ENCODE measurements at regions not wholly inside any gene's neighbourhood (a gene's known extent, or its start where the extent isn't known, plus 50 kb on each side); places are given as distances from the start of the nearest gene placed in this dataset.

- Histone ChIP-seq H2BK120ac (ENCODE audit: low read depth, low read length) (no peak overlapping the region), H3K4me2 (ENCODE audit: low read depth, low read length) (no peak overlapping the region), H3K18ac (ENCODE audit: low read depth, low read length) (no peak overlapping the region), H3K9ac (ENCODE audit: low read depth, low read length) (no peak overlapping the region), H3K56ac (ENCODE audit: extremely low read depth, insufficient read depth, low read length) (no peak overlapping the region), H3K9me3 (ENCODE audit: control insufficient read depth, insufficient read depth, low read length) (no peaks in the 10 kb centered on the region), H3K23ac (ENCODE audit: low read depth, low read length) (no peak overlapping the region), H4K5ac (ENCODE audit: low read depth, low read length) (no peak overlapping the region), H3K9me1 (ENCODE audit: insufficient read depth, low read length) (no peaks in the 10 kb centered on the region; the same call in 1 of the 2 replicates), H2BK5ac (ENCODE audit: low read depth, low read length, poor library complexity, severe bottlenecking) (no peak overlapping the region), H4K20me1 (ENCODE audit: insufficient read depth, low read length) (no peaks in the 10 kb centered on the region), H3K36me3 (ENCODE audit: control insufficient read depth, insufficient read depth, low read length) (no peaks in the 10 kb centered on the region), H2BK15ac (ENCODE audit: low read depth, low read length) (0 out of 3 replicates have a peak overlapping the region, but pooled peaks have one; percentile 20), H3K27ac (ENCODE audit: insufficient read depth, low read length) (no peak overlapping the region), H3K4ac (ENCODE audit: low read depth, low read length) (no peak overlapping the region), H4K91ac (ENCODE audit: insufficient read depth, low read depth, low read length) (no peak overlapping the region), H3K79me1 (ENCODE audit: low read depth in 1 of 2, low read length in 2 of 2) (no peaks in the 10 kb centered on the region), H2AK5ac (ENCODE audit: low read depth, low read length) (peak overlapping the region; percentile 27; the same call in 1 of the 2 replicates), H2AFZ (replicated peaks; ENCODE audit: low read length, poor library complexity) (no peak overlapping the region), H4K8ac (ENCODE audit: low read depth in 2 of 2, low read length in 2 of 2) (no peak overlapping the region), H2BK20ac (ENCODE audit: low read depth, low read length) (no peak overlapping the region), H3K27me3 (ENCODE audit: control insufficient read depth, insufficient read depth, low read length) (no peaks in the 10 kb centered on the region), H3K4me1 (ENCODE audit: control insufficient read depth, insufficient read depth, low read length) (peaks cover 4% of the 10 kb centered on the region; the same call in 1 of the 2 replicates), H2AK9ac (replicated peaks; ENCODE audit: low read depth, low read length, poor library complexity) (no peak overlapping the region), H3K4me3 (ENCODE audit: insufficient read depth, low read depth, low read length) (no peak overlapping the region), H3K14ac (replicated peaks; ENCODE audit: low read depth, low read length) (no peak overlapping the region)
- in situ Hi-C loops (cut with MboI; ENCODE audit: low sequenced_read_pairs) (no loop called here), dilution Hi-C loops (cut with HindIII; ENCODE audit: low sequenced_read_pairs, unreplicated experiment) (no loop called here), intact Hi-C loops (cut with micrococcal nuclease) (no loop called here)
- POLR2A ChIA-PET (ENCODE audit: unreplicated experiment), result no interaction called here
- no CpG with 5 or more reads among the region's 2 CpGs for WGBS, 2 experiments (ENCODE audit: extremely low coverage in 2 of 2, insufficient read length in 1 of 2)
- DNase-seq (no peak), ATAC-seq (ENCODE audit: low read depth) (no peak)
- TF ChIP-seq BHLHE40 (IDR thresholded peaks at IDR 0.05; ENCODE audit: low read depth, low read length), result no peak
- no peak for TF ChIP-seq RAD21 (IDR thresholded peaks at IDR 0.05; ENCODE audit: low read length)
- TF ChIP-seq SMC3 (IDR thresholded peaks at IDR 0.05; ENCODE audit: low read depth, low read length), result no peak
- no peak for TF ChIP-seq MAZ (IDR thresholded peaks at IDR 0.05; ENCODE audit: borderline replicate concordance, low read depth, low read length)
- no peak for TF ChIP-seq FOS (IDR thresholded peaks at IDR 0.05; ENCODE audit: low read depth, low read length)
- no peak for TF ChIP-seq CEBPB (IDR thresholded peaks at IDR 0.05; ENCODE audit: low read depth, low read length)
- CTCF ChIA-PET, result no interaction called here
- BruUV-seq (replicated peaks), result no TSS peak
Observed at GRCh38 chr4:123297836-123298235, 98.8 kb upstream of the SPRY1 start.
